NCI-H446 (cell line): ENCODE measurements at regions not wholly inside any gene's neighbourhood (a gene's known extent, or its start where the extent isn't known, plus 50 kb on each side); places are given as distances from the start of the nearest gene placed in this dataset.
"Not testable (repeated sequence)": the region's sequence is repeated elsewhere in the genome, so short reads cannot be mapped to it uniquely, and the experiment has no call there.

Experiments used
- DNase-seq, 2 experiments: peaks; one replicate each; lab custom pipeline; 2025; lab: John Stamatoyannopoulos, UW

DNA sequence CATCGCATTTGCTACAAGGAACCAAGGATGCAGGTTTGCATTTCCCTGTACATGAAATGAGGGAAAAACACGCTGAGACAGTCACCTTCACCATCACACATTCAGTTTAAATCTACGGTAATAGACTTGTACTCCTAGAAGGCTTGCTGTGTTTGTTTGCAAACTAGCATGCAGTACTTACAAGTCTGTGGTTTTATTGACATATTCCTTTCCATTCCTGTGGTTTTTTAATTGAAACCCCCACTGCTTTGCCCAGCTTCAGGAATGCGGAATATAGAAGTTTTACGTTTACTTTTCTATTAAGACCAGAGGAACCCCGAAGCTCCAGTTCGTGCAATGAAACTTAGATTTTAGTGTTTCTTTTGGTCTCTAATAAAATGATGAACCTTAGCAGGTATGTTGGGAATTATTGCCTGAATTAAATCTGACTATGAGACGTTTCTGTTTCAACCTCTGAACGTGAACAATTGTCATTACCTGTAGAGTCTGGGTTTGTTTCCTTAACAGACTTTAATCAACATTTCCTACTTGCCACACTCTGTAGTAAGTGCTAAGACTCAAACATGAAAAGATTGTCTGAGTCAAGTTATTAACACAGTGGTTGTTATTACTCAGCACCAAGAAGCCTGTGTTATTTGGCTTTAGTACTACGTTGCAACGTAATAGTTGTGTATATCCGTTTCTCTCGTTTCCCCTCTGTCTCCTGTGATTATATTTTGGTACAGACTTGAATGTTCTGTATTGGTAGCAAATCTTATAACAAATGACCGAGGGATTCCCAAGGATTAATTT lies 793.3 kb upstream of the GOT2 start:
- DNase-seq, result no peak

DNA sequence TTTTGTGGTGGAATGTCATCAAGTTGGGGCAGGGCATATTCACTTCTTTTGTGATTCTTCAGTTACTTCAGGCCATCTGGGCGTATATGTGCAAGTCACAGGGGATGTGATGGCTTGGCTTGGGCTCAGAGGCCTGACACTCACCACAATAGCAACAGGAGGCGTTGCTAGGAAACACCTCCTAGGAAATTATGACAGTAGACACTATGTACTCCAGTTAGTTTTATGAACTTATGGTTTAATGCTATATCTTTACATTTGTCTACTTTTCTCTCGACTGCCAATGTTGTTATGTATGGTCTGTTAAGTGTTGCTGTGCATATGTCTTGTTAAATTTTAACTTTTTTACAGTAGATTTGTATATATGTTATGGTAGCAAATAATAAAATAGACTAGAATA lies 788.7 kb upstream of the GOT2 start:
- no peak for DNase-seq

DNA sequence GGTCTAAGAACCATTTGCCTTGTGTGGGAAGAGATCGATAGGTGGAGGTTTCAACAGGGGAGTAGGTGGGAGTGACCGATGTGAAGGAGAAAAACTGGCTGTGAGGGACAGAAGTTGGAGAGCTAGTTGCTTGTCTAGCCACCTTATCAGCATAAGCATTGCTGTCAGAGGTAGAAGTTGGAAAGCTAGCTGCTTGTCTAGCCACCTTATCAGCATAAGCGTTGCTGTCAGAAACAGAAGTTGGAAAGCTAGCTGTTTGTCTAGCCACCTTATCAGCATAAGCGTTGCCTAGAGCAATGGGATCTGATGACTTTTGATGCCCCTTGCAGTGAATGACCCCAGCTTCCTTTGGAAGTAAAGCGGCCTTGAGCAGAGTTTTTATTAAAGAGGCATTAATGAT lies 784.6 kb upstream of the GOT2 start:
- DNase-seq, result not testable (repeated sequence)

- DNase-seq, result no peak
Measured at GRCh38 chr16:59514651-59515050, 780.5 kb upstream of the GOT2 start.

DNA sequence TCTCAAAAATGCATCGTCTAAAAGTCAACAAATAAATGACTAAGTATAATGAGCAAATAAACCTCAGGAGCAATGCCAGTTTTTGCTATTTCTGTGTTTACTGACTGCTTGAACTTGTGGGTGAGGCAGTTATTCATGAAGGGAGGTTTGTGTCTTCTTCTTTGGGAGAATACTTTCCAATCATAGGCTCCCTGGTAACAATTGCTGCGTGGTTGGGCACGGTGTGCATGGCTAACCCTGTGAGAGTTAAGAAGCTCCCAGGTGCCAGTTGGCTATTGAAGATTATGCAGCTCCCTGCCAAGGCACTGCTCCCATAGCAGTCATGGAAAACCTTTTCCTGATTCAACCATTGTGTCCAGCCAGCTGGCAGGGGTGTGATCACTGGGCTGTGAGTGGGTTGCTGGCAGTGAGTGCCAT lies 775.9 kb upstream of the GOT2 start:
- DNase-seq, result peak; percentile 3 to 37

DNA sequence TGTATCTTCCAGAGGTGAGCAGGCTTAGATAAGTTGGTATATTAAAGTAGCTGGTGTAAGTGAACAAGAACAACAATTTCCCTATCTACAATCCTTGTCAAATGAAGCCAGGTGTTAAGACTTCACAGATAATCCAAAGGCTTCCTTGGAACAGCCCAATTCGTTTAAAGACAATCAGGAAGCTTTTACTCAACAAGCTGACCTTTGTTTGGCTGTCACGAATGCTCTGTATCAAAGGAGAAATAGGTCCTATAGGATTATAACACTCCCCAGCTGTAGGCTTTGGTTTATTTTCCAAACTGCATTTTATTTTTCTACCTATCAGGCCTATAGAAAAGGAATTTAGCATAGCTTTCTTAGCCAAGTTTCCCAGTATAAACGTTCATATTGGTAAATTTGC lies 766.5 kb upstream of the GOT2 start:
- no peak for DNase-seq

DNA sequence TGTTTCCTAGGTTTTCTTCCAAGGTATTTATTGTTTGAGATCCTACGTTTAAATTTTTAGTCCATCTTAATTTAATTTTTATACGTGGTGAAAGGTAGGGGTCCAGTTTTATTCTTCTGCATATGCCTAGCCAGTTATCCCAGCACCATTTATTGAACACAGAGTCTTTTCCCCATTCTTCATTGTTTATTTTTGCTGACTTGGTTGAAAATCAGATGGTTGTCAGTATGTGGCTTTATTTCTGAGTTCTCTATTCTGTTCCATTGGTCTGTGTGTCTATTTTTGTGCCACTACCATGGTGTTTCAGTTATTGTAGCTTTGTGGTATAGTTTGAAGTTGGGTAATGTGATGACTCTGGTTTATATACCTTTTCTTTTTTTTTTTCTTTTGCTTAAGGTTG lies 753.0 kb upstream of the GOT2 start:
- DNase-seq, result no peak

GRCh38 chr16:59484833-59485516 lies 750.9 kb upstream of the GOT2 start:
- DNase-seq, result no peak

- DNase-seq, result no peak
Measured at GRCh38 chr16:59478838-59479237, 744.7 kb upstream of the GOT2 start.

DNA sequence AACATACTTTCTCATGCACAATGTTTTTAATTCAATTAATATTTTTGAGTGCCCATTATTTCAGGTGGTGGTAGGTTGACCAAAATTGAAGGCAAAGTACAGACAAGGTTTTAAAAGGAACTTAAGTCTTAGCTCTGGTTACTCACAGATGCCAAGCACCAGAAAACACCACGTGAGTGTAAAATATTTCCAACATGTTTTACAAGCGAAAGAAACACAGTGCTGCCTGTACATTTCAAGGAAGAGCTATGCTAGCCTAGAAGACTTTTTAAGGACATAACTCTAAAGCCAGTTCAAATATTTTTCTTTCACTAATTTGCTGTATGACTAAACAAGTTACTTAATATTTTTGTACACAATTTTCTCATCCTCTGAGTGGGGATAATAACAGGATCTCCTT lies 736.4 kb upstream of the GOT2 start:
- DNase-seq, result no peak

- DNase-seq, result no peak
Measured at GRCh38 chr16:59469266-59469665, 735.1 kb upstream of the GOT2 start.

DNA sequence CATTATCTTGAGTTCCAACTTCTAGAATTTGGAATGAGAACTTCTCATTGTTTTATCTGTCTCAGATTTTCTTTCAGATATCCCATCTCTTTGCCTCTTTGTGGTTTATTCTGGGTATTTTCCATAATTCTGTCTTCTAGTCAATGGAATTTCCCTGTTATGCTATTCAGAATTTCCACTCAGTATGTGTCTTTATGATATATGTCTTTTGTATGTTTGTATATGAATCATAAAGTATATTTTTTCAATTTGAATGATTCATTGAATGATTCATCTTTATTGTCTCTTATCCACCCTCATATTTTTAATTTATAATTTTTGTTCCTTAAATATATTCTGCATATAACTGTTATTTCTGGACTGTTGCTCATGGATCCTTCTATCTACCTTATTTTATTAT lies 729.7 kb upstream of the GOT2 start:
- no peak for DNase-seq

GRCh38 chr16:59459806-59460205 lies 725.7 kb upstream of the GOT2 start:
- no peak for DNase-seq

- DNase-seq, result no peak
Measured at GRCh38 chr16:59455497-59455896, 721.4 kb upstream of the GOT2 start.

- not testable (repeated sequence) for DNase-seq
Measured at GRCh38 chr16:59450513-59450912, 716.4 kb upstream of the GOT2 start.

- no peak for DNase-seq
Measured at GRCh38 chr16:59440502-59440901, 706.4 kb upstream of the GOT2 start.

DNA sequence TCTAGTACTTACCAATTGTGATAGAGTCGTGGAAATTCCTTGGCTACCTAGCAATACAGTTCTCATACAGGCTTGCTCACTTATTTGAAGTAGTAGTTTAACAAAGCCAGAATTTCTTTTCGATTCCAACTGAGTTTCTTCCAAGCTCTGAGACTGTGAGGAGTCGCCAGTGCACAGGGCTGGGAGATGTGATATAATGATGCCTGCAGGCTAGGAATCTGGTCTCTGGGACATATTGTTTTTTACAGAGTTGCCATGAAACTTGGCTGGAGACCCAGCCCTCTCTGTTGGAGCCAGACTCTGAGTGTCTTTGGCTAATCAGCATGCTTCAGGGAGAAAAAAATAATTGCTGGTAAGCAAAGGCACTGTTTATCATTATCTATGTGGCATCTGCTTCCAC lies 698.8 kb upstream of the GOT2 start:
- DNase-seq, result no peak

- no peak for DNase-seq
Measured at GRCh38 chr16:59432276-59432675, 698.2 kb upstream of the GOT2 start.

- DNase-seq, result no peak
Measured at GRCh38 chr16:59424714-59425273, 690.7 kb upstream of the GOT2 start.

DNA sequence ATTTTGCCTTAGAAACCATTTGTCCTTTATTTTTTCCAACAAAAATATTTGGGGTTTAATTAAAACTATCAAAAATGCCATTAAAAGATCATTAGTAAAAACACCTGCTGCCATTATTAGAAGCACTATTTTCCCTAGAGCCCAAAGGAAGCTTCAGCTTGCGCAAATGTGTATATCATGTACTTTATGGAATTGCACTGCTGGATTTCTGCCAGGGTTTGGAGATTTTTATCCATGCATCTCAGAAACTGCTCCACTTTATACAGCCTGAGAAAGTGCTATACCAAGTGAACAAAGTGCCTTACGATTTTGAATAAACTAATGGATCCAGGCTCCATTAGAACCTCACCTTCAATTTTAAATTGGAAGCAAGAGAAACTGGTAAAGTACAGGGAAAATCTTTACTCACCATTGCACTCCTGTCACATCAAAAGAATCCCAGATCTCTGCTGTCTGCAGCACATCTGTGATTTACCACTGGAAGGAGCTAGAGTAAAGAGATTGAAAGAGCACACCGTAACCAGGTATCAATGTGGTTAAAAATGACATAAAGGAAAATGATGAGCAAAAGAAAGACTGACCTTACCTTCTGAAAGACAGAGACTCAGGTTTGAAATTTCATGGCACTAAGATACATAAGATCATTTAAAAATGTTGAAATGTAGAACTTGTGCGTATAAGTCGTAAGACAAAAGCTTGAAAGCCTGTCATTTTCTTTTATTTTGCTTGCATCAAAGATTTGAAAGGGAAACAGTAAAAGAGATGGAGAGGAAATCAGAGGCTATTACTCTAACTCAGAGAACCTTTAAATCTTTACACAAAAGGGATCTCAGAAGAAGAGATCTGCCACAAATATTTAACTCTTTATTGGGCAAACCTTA lies 678.1 kb upstream of the GOT2 start:
- no peak for DNase-seq

- no peak for DNase-seq
Measured at GRCh38 chr16:59410451-59410850, 676.3 kb upstream of the GOT2 start.

DNA sequence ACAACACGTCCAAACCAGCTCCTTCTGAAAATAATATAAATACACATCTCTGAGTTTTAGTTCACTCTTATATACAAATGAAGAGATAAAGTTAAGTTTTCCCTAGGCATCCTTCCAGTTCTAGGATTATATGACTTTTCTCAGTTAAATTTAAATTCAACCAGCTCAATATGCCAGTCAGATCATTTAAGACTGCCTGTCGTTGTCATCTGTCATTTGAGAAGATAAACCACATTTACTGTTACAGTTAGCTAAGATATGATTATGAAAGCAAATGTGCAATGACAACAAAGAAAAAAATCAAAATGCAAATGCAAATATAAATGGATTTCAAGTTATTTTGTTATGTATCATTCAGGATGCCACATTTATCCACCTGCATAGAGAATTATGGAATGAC lies 671.7 kb upstream of the GOT2 start:
- no peak for DNase-seq
